GM12878 (cell line): ENCODE measurements at regions not wholly inside any gene's neighbourhood (a gene's known extent, or its start where the extent isn't known, plus 50 kb on each side); places are given as distances from the start of the nearest gene placed in this dataset.
A peak's percentile ranks its signal among the peaks of the same experiment; 100 is the strongest.

Experiments used
- ATAC-seq: fragments of 200-7000 bp; cut with Tn5 transposase; 3 replicates; pipeline ENCODE4 v1.9.1; 2020; ENCODE audit warnings: mild to moderate bottlenecking, moderate library complexity
- BruUV-seq: library from RNA; stranded (reverse); fragments of 400-500 nt; replicated peaks from 2 replicates; lab custom pipeline; 2021; lab: Mats Ljungman, UMichigan
- CTCF ChIA-PET: fragments of 300-600 bp; sonication (Branson Sonifier 250); formaldehyde crosslinking; extraction: SDS; loops from one replicate; lab custom pipeline; 2021; ENCODE audit warnings: inconsistent platforms; lab: Yijun Ruan, JAX
- POLR2A ChIA-PET: fragments of 350-600 bp; formaldehyde crosslinking; extraction: SDS; loops from one replicate; lab custom pipeline; 2021; ENCODE audit warnings: inconsistent platforms; lab: Charles Lee
- RAD21 ChIA-PET: fragments of 300-600 bp; sonication (Branson Sonifier 250); formaldehyde crosslinking; loops from one replicate; lab custom pipeline; 2023; ENCODE audit warnings: antibody characterized with exemption; ENCODE audit not compliant: unreplicated experiment; lab: Charles Lee
- SMC1A ChIA-PET: fragments of 300-600 bp; sonication (Branson Sonifier 250); formaldehyde crosslinking; loops from one replicate; lab custom pipeline; 2023; ENCODE audit not compliant: unreplicated experiment, uncharacterized antibody; lab: Charles Lee
- DNase-seq: peaks from one replicate; pipeline ENCODE4 v3.0.0-alpha.2; 2011; ENCODE audit warnings: low read depth, low spot score
- FAIRE-seq: peaks from 3 replicates; lab custom pipeline; 2011; peaks lifted over from hg19 to GRCh38; lab: Jason Lieb, UNC
- H2AFZ ChIP-seq: 2 replicates; pipeline ENCODE4 v1.6.0; 2011; ENCODE audit warnings: low read depth, low read length, control low read depth; ENCODE audit not compliant: control insufficient read depth
- H3K27ac ChIP-seq: 2 replicates; pipeline ENCODE4 v1.5.1; 2011; ENCODE audit warnings: control low read depth; ENCODE audit not compliant: control insufficient read depth, insufficient read depth
- H3K27me3 ChIP-seq, 2 experiments: replicated peaks in 1 of 2; 2 replicates each; pipeline versions ENCODE4 v1.6.0 to v1.6.1; 2011; ENCODE audit warnings: low read length in 1 of 2; ENCODE audit not compliant: control insufficient read depth in 2 of 2, insufficient read depth in 2 of 2
- H3K36me3 ChIP-seq, 2 experiments: 2 replicates each; pipeline ENCODE4 v1.5.1; 2011; ENCODE audit warnings: low read length in 1 of 2; ENCODE audit not compliant: control insufficient read depth in 2 of 2, insufficient read depth in 2 of 2
- H3K4me1 ChIP-seq: 2 replicates; pipeline ENCODE4 v1.6.1; 2011; ENCODE audit warnings: mild to moderate bottlenecking, low read length, moderate library complexity, mixed read lengths; ENCODE audit not compliant: control insufficient read depth, insufficient read depth
- H3K4me2 ChIP-seq: 2 replicates; pipeline ENCODE4 v1.6.0; 2011; ENCODE audit warnings: control low read depth; ENCODE audit not compliant: control insufficient read depth, insufficient read depth
- H3K4me3 ChIP-seq: fragments of 200-600 bp; sonication (generic); 2 replicates; pipeline ENCODE4 v1.5.1; 2016
- H3K79me2 ChIP-seq: 2 replicates; pipeline ENCODE4 v1.6.0; 2011; ENCODE audit warnings: low read length; ENCODE audit not compliant: control insufficient read depth, insufficient read depth
- H3K9ac ChIP-seq: 2 replicates; pipeline ENCODE4 v1.8.0; 2011; ENCODE audit warnings: low read length, control low read depth, mixed read lengths; ENCODE audit not compliant: control insufficient read depth, insufficient read depth
- H3K9me3 ChIP-seq: replicated peaks from 3 replicates; pipeline ENCODE4 v1.5.1; 2011; ENCODE audit warnings: mild to moderate bottlenecking, low read length; ENCODE audit not compliant: control insufficient read depth, insufficient read depth
- H4K20me1 ChIP-seq: 2 replicates; pipeline ENCODE4 v1.6.0; 2011; ENCODE audit not compliant: control insufficient read depth, insufficient read depth
- SMAD1 ChIP-seq: fragments of 450-650 bp; IDR thresholded peaks from 2 replicates; pipeline ENCODE4 v1.6.1; 2018; ENCODE audit warnings: mild to moderate bottlenecking, low read depth; ENCODE audit not compliant: partially characterized antibody
- WGBS: methylation state at CpG from one replicate; pipeline ENCODE4 v1.1.6; 2016; ENCODE audit warnings: low lambda C conversion rate; ENCODE audit not compliant: insufficient replicate concordance, insufficient coverage; ENCODE audit errors: missing lambda C conversion rate; 5-methylcytosine and 5-hydroxymethylcytosine counted together
- in situ Hi-C: fragments of 300-500 bp; cut with MboI; formaldehyde crosslinking; loops from 9 replicates; pipeline ENCODE4 v1.14.3; 2018; ENCODE audit warnings: mixed read lengths
- intact Hi-C: fragments of 100-400 bp; cut with micrococcal nuclease; formaldehyde crosslinking; loops from one replicate; pipeline ENCODE4 v1.14.2; 2022; ENCODE audit not compliant: unreplicated experiment
- TF ChIP-seq, protein P1 (sequence below): fragments of 450-650 bp; IDR thresholded peaks from 2 replicates; pipeline ENCODE4 v1.6.1; 2018; ENCODE audit warnings: borderline replicate concordance, mild to moderate bottlenecking; ENCODE audit not compliant: partially characterized antibody

DNA sequence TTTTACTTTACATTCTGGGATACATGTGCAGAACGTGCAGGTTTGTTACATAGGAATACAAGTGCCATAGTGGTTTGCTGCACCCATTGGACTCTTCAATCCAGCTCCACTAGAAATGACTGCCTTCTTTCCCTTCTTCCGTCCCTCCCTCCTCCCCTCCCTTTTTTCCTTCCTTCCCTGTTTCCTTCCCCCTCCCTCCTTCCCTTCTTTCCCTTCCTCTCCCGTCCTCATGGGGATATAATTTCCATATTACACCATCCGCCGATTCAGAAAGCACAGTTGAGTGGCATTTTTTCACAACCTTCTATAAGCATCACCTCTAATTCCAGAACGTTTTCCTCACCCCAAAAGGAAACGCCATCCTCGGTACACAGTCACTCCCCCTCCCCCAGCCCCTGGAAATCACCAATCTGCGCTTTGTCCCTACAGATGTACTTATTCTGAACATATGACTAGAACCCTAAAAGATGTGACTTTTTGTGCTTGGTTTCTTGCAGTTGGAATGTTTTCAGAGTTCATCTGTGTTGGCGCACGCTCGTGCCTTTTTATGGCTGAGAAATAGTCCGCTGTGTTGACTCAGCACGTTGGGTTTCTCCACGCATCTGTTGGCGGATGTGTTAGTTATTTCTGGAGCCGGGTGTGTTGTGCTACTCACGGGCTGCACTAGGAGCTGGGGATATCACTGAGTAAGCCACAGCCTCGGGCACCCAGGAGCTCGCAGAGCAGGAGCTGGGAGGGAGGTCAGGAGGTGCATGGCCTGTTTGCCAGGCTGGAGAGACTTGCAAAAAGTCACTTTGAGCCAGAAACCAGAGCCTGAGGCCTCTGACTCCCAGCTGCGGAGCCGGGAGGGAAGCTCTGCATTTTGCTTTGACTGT, 336.4 kb downstream of the SEC14L1 start:
- peaks cover 3% of the 10 kb centered on the region; the same call in 1 of the 2 replicates for H4K20me1 ChIP-seq
- H2AFZ ChIP-seq: no peak overlapping the region
- ATAC-seq (no peak), DNase-seq (no peak), FAIRE-seq (no peak)
- TF ChIP-seq, protein P1, sequence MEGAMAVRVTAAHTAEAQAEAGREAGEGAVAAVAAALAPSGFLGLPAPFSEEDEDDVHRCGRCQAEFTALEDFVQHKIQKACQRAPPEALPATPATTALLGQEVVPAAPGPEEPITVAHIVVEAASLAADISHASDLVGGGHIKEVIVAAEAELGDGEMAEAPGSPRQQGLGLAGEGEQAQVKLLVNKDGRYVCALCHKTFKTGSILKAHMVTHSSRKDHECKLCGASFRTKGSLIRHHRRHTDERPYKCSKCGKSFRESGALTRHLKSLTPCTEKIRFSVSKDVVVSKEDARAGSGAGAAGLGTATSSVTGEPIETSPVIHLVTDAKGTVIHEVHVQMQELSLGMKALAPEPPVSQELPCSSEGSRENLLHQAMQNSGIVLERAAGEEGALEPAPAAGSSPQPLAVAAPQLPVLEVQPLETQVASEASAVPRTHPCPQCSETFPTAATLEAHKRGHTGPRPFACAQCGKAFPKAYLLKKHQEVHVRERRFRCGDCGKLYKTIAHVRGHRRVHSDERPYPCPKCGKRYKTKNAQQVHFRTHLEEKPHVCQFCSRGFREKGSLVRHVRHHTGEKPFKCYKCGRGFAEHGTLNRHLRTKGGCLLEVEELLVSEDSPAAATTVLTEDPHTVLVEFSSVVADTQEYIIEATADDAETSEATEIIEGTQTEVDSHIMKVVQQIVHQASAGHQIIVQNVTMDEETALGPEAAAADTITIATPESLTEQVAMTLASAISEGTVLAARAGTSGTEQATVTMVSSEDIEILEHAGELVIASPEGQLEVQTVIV: peak; percentile 11
- no peak for TF ChIP-seq SMAD1
- ChIA-PET RAD21 (no interaction called here), POLR2A (no interaction called here), SMC1A (interaction anchor here (1.0 kb wide), 1 partner anchor 47 kb away, joined by 3 read pairs; no protein-coding TSS in a partner anchor), CTCF (interaction anchor here (1.4 to 5.5 kb wide), 2 partner anchors 17 to 47 kb away, joined by 3 to 62 read pairs; no protein-coding TSS in a partner anchor)
- no peak overlapping the region for H3K9ac ChIP-seq
- in situ Hi-C loops (no loop called here), intact Hi-C loops (loop anchor here (5.0 kb wide), 1 partner anchor 35 kb away; no protein-coding TSS in a partner anchor)
- H3K36me3 ChIP-seq: peaks cover 17 to 41% of the 10 kb centered on the region in 2 experiments
- peaks cover 79% of the 10 kb centered on the region for H3K79me2 ChIP-seq
- H3K4me3 ChIP-seq: no peak overlapping the region
- no peak overlapping the region for H3K27ac ChIP-seq
- no peaks in the 10 kb centered on the region; the same call in 2 of the 3 replicates for H3K9me3 ChIP-seq
- H3K4me1 ChIP-seq: peaks cover 43% of the 10 kb centered on the region
- WGBS: 89% methylated on average over 22 of the region's 22 CpGs
- H3K4me2 ChIP-seq: no peak overlapping the region
- BruUV-seq: no TSS peak
- H3K27me3 ChIP-seq: no peaks in the 10 kb centered on the region
